Vagina (tissue), 2 donors: ENCODE measurements at regions not wholly inside any gene's neighbourhood (a gene's known extent, or its start where the extent isn't known, plus 50 kb on each side); places are given as distances from the start of the nearest gene placed in this dataset.

ENCODE experiments used
- DNase-seq, 2 donors: peaks; one replicate each; pipeline ENCODE4 v3.0.0-alpha.2; 2017; ENCODE audit errors: extremely low spot score in 2 of 2
- H3K27ac ChIP-seq: fragments of 200-600 bp; sonication (generic); one replicate; pipeline ENCODE4 v1.5.1; 2019
- H3K27me3 ChIP-seq: fragments of 200-600 bp; sonication (generic); one replicate; pipeline ENCODE4 v1.5.1; 2019
- H3K36me3 ChIP-seq, 2 donors: fragments of 200-600 bp; sonication (generic); one replicate each; pipeline ENCODE4 v1.5.1; 2017 to 2019
- H3K4me1 ChIP-seq: fragments of 200-600 bp; sonication (generic); one replicate; pipeline ENCODE4 v1.5.1; 2019
- H3K4me3 ChIP-seq, 2 donors: fragments of 200-600 bp; sonication (generic); 1 replicate in 1 of 2; 2 replicates in 1 of 2; pipeline ENCODE4 v1.5.1; 2016 to 2019
- H3K9me3 ChIP-seq: fragments of 200-600 bp; sonication (generic); one replicate; pipeline ENCODE4 v1.5.1; 2019
- CTCF ChIP-seq, 3 experiments: fragments of 450-650 bp in 2 of 3; fragments of 200-600 bp in 1 of 3; sonication (generic) in 1 of 3; IDR thresholded peaks; one replicate each; pipeline ENCODE4 v1.5.1; 2017 to 2019; ENCODE audit warnings: antibody characterized with exemption in 3 of 3, mild to moderate bottlenecking in 2 of 3, moderate library complexity in 2 of 3
- POLR2A ChIP-seq, 2 donors: fragments of 450-650 bp; IDR thresholded peaks; one replicate each; pipeline ENCODE4 v1.6.1; 2017; ENCODE audit warnings: antibody characterized with exemption in 2 of 2, mild to moderate bottlenecking in 2 of 2, moderate library complexity in 2 of 2
- POLR2AphosphoS5 ChIP-seq, 2 donors: sonication (generic); formaldehyde crosslinking; IDR thresholded peaks; one replicate each; pipeline ENCODE4 v1.9.0; 2017; ENCODE audit warnings: antibody characterized with exemption in 2 of 2, mild to moderate bottlenecking in 2 of 2, low read depth in 1 of 2; ENCODE audit not compliant: insufficient read depth in 1 of 2
- intact Hi-C: fragments of 100-400 bp; cut with DNase I; formaldehyde crosslinking; loops from one replicate; pipeline ENCODE4 v1.15.1; 2023

DNA sequence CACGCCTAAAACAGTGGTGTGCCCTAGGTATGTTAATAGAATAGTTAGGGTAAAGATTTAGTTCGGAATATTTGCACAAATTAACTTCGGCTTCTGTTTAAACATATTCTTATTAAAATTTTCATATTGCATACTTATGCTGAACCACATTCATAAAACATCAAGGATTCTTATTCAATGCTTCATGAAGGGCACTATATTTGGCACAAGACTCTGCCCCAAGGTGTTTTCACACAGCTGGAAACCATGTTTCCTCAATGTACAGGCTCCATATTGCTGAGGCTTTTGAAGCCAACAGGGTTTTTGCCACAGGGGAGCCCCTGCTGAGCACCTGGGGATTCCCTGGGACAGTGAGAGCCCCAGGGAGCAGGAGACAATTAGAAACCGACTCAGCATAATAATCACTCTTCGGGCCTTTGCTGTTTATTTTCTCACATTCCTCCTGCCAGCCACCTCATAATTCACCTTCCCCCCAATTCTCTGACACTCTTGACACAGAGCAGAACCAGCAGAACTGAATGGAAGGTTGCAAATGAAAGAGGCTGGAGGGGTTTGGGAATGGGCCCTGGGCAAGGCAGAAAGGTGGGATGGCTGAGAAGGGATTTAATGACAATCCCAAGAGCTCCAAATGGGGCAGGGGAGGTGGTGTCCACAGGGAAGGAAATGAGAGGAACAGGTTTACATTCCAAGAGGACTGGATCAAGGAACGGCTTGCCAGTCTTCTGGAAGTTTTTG lies 72.3 kb upstream of the POMP start:
- intact Hi-C loops, result no loop called here
- Histone ChIP-seq H3K27ac (no peak overlapping the region), H3K27me3 (no peaks in the 10 kb centered on the region), H3K36me3 (no peaks in the 10 kb centered on the region), H3K4me1 (no peaks in the 10 kb centered on the region), H3K4me3 (no peak overlapping the region), H3K9me3 (no peaks in the 10 kb centered on the region)
- no peak for DNase-seq
- TF ChIP-seq CTCF (IDR thresholded peaks at IDR 0.05), result no peak
- no peak for TF ChIP-seq POLR2AphosphoS5 (IDR thresholded peaks at IDR 0.05; ENCODE audit: insufficient read depth in 1 of 2, low read depth in 1 of 2)
- TF ChIP-seq POLR2A (IDR thresholded peaks at IDR 0.05), result no peak

DNA sequence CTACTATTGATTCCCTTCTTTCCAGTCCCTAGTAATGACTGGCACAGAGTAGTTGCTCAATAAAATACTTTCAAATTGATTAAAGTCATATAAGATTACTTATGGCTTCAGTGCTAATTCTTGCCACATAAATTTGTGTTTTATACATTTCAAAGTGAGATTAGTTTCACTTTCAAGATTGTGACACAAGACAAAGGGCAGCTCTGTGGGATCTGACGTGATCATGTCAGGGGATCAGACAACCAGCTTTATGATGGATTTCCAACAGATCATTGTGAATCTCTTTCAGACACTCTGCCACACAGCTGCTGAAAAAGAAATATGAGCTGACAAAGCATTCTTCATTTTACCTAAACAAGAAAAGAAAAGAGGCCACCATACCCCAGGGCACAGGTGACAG lies 73.4 kb upstream of the POMP start:
- no peaks in the 10 kb centered on the region for H3K27me3 ChIP-seq
- H3K36me3 ChIP-seq, result no peaks in the 10 kb centered on the region
- no peak for DNase-seq
- no peaks in the 10 kb centered on the region for H3K9me3 ChIP-seq
- H3K4me3 ChIP-seq, result no peak overlapping the region
- intact Hi-C loops, result no loop called here
- no peaks in the 10 kb centered on the region for H3K4me1 ChIP-seq
- H3K27ac ChIP-seq, result no peak overlapping the region
- no peak for TF ChIP-seq POLR2A (IDR thresholded peaks at IDR 0.05)

GRCh38 chr13:28584873-28585381 lies 74.0 kb upstream of the POMP start:
- TF ChIP-seq CTCF (IDR thresholded peaks at IDR 0.05) (no peak), POLR2AphosphoS5 (IDR thresholded peaks at IDR 0.05; ENCODE audit: insufficient read depth in 1 of 2, low read depth in 1 of 2) (no peak)
- no peaks in the 10 kb centered on the region for H3K9me3 ChIP-seq
- no peaks in the 10 kb centered on the region for H3K4me1 ChIP-seq
- intact Hi-C loops, result no loop called here
- no peak overlapping the region for H3K4me3 ChIP-seq
- no peak overlapping the region for H3K27ac ChIP-seq
- no peak for DNase-seq
- H3K36me3 ChIP-seq, result no peaks in the 10 kb centered on the region
- no peaks in the 10 kb centered on the region for H3K27me3 ChIP-seq

DNA sequence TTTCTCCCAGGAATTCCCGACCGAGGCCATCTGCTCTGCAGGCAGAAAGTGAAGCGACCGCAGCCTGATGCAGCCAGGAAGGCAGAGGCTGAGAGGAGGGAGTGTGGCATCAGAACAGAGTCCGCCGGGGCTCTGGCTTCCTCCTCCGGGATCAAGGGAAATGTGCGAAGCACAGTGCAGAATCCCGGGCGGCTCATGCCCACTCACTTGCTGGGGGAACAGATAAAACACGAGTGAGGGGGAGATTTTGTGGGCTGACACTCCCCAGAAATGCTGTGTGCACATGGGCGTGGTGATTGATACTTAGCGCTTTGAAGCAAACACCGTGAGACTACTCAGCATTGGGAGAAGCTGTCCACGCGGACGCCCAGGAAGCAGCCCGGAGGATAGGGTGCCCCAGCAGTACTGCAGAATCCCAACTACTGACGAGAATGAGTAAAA lies 75.3 kb upstream of the POMP start:
- intact Hi-C loops, result no loop called here
- DNase-seq, result no peak
- no peaks in the 10 kb centered on the region for H3K9me3 ChIP-seq
- H3K27ac ChIP-seq, result no peak overlapping the region
- TF ChIP-seq POLR2AphosphoS5 (IDR thresholded peaks at IDR 0.05; ENCODE audit: insufficient read depth in 1 of 2, low read depth in 1 of 2) (no peak), CTCF (IDR thresholded peaks at IDR 0.05) (no peak), POLR2A (IDR thresholded peaks at IDR 0.05) (no peak)
- H3K4me3 ChIP-seq, result no peak overlapping the region
- no peaks in the 10 kb centered on the region for H3K27me3 ChIP-seq
- H3K4me1 ChIP-seq, result no peaks in the 10 kb centered on the region
- H3K36me3 ChIP-seq, result no peaks in the 10 kb centered on the region

GRCh38 chr13:28582892-28583240 lies 76.1 kb upstream of the POMP start:
- TF ChIP-seq POLR2AphosphoS5 (IDR thresholded peaks at IDR 0.05; ENCODE audit: insufficient read depth in 1 of 2, low read depth in 1 of 2) (no peak), POLR2A (IDR thresholded peaks at IDR 0.05) (no peak), CTCF (IDR thresholded peaks at IDR 0.05) (no peak)
- Histone ChIP-seq H3K36me3 (no peaks in the 10 kb centered on the region), H3K27ac (no peak overlapping the region), H3K27me3 (no peaks in the 10 kb centered on the region), H3K4me1 (no peaks in the 10 kb centered on the region), H3K4me3 (no peak overlapping the region), H3K9me3 (no peaks in the 10 kb centered on the region)
- intact Hi-C loops, result no loop called here
- no peak for DNase-seq
